K562 (cell line): ENCODE measurements at regions not wholly inside any gene's neighbourhood (a gene's known extent, or its start where the extent isn't known, plus 50 kb on each side); places are given as distances from the start of the nearest gene placed in this dataset.

ENCODE experiments used
- ATAC-seq: fragments of 200-7000 bp; cut with Tn5 transposase; 3 replicates; pipeline ENCODE4 v1.9.1; 2020; ENCODE audit warnings: moderate library complexity
- BruUV-seq: library from RNA; stranded (reverse); fragments of 400-500 nt; replicated peaks from 2 replicates; lab custom pipeline; 2021; lab: Mats Ljungman, UMichigan
- CTCF ChIA-PET: fragments of 300-600 bp; formaldehyde crosslinking; extraction: SDS; loops from one replicate; lab custom pipeline; 2021; ENCODE audit warnings: low intra/inter-chr PET ratio; lab: Yijun Ruan, JAX
- POLR2A ChIA-PET: fragments of 300-600, 350-650 bp; sonication (Branson Sonifier 250); formaldehyde crosslinking; extraction: SDS; loops from one replicate; lab custom pipeline; 2021; ENCODE audit warnings: antibody characterized with exemption, inconsistent platforms; lab: Yijun Ruan, JAX
- DNase-seq, 4 experiments: peaks; one replicate each; pipeline versions ENCODE4 v3.0.0 to v3.0.0-alpha.2; 2011 to 2018; ENCODE audit warnings: low spot score in 3 of 4, mixed read lengths in 3 of 4; ENCODE audit errors: extremely low read depth in 1 of 4
- FAIRE-seq: peaks from 2 replicates; lab custom pipeline; 2011; peaks lifted over from hg19 to GRCh38; lab: Jason Lieb, UNC
- H2AFZ ChIP-seq: 2 replicates; pipeline ENCODE4 v1.6.0; 2011; ENCODE audit warnings: low read depth, low read length, control low read depth, inconsistent platforms
- H3K27ac ChIP-seq: fragments of 200-600 bp; 3 replicates; pipeline ENCODE4 v1.8.0; 2011; ENCODE audit warnings: low read depth, mild to moderate bottlenecking, control low read depth, inconsistent platforms, low read length, moderate library complexity, mixed read lengths; ENCODE audit errors: extremely low read depth
- H3K27me3 ChIP-seq, 2 experiments: fragments of 300-600 bp in 1 of 2; 2 replicates in 1 of 2; 3 replicates in 1 of 2; pipeline versions ENCODE4 v1.6.0 to v1.8.0; 2011; ENCODE audit warnings: inconsistent platforms in 2 of 2, low read length in 2 of 2, mild to moderate bottlenecking in 1 of 2, mixed read lengths in 1 of 2, moderate library complexity in 1 of 2; ENCODE audit not compliant: control insufficient read depth in 2 of 2, insufficient read depth in 2 of 2
- H3K36me3 ChIP-seq: fragments of 300-600 bp; 3 replicates; pipeline ENCODE4 v1.8.0; 2011; ENCODE audit warnings: mild to moderate bottlenecking, low read length, inconsistent platforms; ENCODE audit not compliant: control insufficient read depth, insufficient read depth
- H3K4me1 ChIP-seq, 2 experiments: fragments of 200-600 bp in 1 of 2; replicated peaks in 1 of 2; 2 replicates in 1 of 2; 3 replicates in 1 of 2; pipeline versions ENCODE4 v1.5.1 to v1.8.0; 2011; ENCODE audit warnings: inconsistent platforms in 2 of 2, low read length in 2 of 2, mild to moderate bottlenecking in 1 of 2, mixed read lengths in 1 of 2, moderate library complexity in 1 of 2; ENCODE audit not compliant: control insufficient read depth in 2 of 2, insufficient read depth in 2 of 2
- H3K4me2 ChIP-seq: 2 replicates; pipeline ENCODE4 v1.6.1; 2011; ENCODE audit warnings: low read length, control low read depth, inconsistent platforms, mixed read lengths; ENCODE audit not compliant: insufficient read depth
- H3K4me3 ChIP-seq: fragments of 200-600 bp; sonication (generic), shearing (Covaris generic); 2 replicates; pipeline ENCODE4 v1.5.1; 2016; ENCODE audit warnings: control low read depth, inconsistent platforms
- H3K79me2 ChIP-seq: fragments of 200-600 bp; 3 replicates; pipeline ENCODE4 v1.8.0; 2011; ENCODE audit warnings: low read length, inconsistent platforms; ENCODE audit not compliant: control insufficient read depth, insufficient read depth
- H3K9ac ChIP-seq, 2 experiments: 2 replicates each; pipeline versions ENCODE4 v1.6.0 to v1.6.1; 2011; ENCODE audit warnings: low read depth in 2 of 2, low read length in 2 of 2, control low read depth in 1 of 2, inconsistent platforms in 1 of 2, mild to moderate bottlenecking in 1 of 2, mixed read lengths in 1 of 2; ENCODE audit not compliant: insufficient read depth in 1 of 2
- H3K9me1 ChIP-seq: one replicate; pipeline ENCODE4 v1.6.0; 2011; ENCODE audit warnings: inconsistent platforms, mild to moderate bottlenecking, low read length, moderate library complexity; ENCODE audit not compliant: control insufficient read depth, insufficient read depth
- H3K9me3 ChIP-seq: replicated peaks from 2 replicates; pipeline ENCODE4 v1.5.1; 2011; ENCODE audit warnings: low read depth, low read length, inconsistent platforms; ENCODE audit not compliant: control insufficient read depth, insufficient read depth
- H4K20me1 ChIP-seq: replicated peaks from 2 replicates; pipeline ENCODE4 v1.6.1; 2011; ENCODE audit warnings: low read length, inconsistent platforms, mixed read lengths; ENCODE audit not compliant: control insufficient read depth, insufficient read depth
- MAFG ChIP-seq: fragments of 450-650 bp; conservative IDR thresholded peaks from 2 replicates; pipeline ENCODE4 v1.6.1; 2016; ENCODE audit warnings: missing genetic modification characterization, missing compliant biosample characterization
- MAFK ChIP-seq: IDR thresholded peaks from 2 replicates; pipeline ENCODE4 v1.6.1; 2011; ENCODE audit warnings: low read length, improper control_type of control experiment
- MEIS2 ChIP-seq: fragments of 450-650 bp; IDR thresholded peaks from 2 replicates; pipeline ENCODE4 v1.6.1; 2014; ENCODE audit warnings: mild to moderate bottlenecking; ENCODE audit not compliant: partially characterized antibody
- NCOA4 ChIP-seq: fragments of 450-650 bp; IDR thresholded peaks from 2 replicates; pipeline ENCODE4 v1.6.1; 2018; ENCODE audit warnings: mild to moderate bottlenecking; ENCODE audit not compliant: partially characterized antibody
- POLR3A ChIP-seq: IDR thresholded peaks from 2 replicates; pipeline ENCODE4 v1.6.1; 2011; ENCODE audit warnings: borderline replicate concordance, mild to moderate bottlenecking, moderate library complexity; ENCODE audit not compliant: insufficient read length, insufficient read depth; ENCODE audit errors: extremely low read depth
- POLR3G ChIP-seq: IDR thresholded peaks from 2 replicates; pipeline ENCODE4 v1.6.1; 2011; ENCODE audit not compliant: insufficient read length, insufficient replicate concordance; ENCODE audit errors: extremely low read depth
- THRA ChIP-seq: fragments of 450-650 bp; IDR thresholded peaks from 2 replicates; pipeline ENCODE4 v1.6.1; 2017; ENCODE audit warnings: mild to moderate bottlenecking, moderate library complexity
- TRIM25 ChIP-seq: fragments of 450-650 bp; IDR thresholded peaks from 2 replicates; pipeline ENCODE4 v1.7.0; 2016; ENCODE audit warnings: borderline replicate concordance
- ZBTB7A ChIP-seq: IDR thresholded peaks from 2 replicates; pipeline ENCODE4 v1.6.1; 2011; ENCODE audit warnings: low read depth, mild to moderate bottlenecking, low read length, moderate library complexity, borderline replicate concordance; ENCODE audit not compliant: control insufficient read depth
- ZNF146 ChIP-seq: IDR thresholded peaks from one replicate; pipeline ENCODE4 v1.6.1; 2018; ENCODE audit warnings: missing compliant biosample characterization; ENCODE audit not compliant: unreplicated experiment
- ZNF398 ChIP-seq: fragments of 250-450 bp; sonication (Bioruptor Pico); IDR thresholded peaks from 2 replicates; pipeline ENCODE4 v1.8.0; 2021; ENCODE audit warnings: moderate library complexity, mild to moderate bottlenecking, inconsistent platforms
- ZNF699 ChIP-seq: fragments of 250-450 bp; sonication (Bioruptor Pico); IDR thresholded peaks from 2 replicates; pipeline ENCODE4 v1.8.0; 2021; ENCODE audit warnings: mild to moderate bottlenecking, moderate library complexity; ENCODE audit not compliant: insufficient replicate concordance
- WGBS: fragments of 100-300 bp; shearing (Covaris generic); methylation state at CpG from one replicate; pipeline ENCODE4 v1.1.6; 2016; ENCODE audit warnings: low coverage, mixed read lengths; ENCODE audit not compliant: insufficient coverage; ENCODE audit errors: missing lambda C conversion rate; 5-methylcytosine and 5-hydroxymethylcytosine counted together
- in situ Hi-C: fragments of 300-500 bp; cut with MboI; formaldehyde crosslinking; loops from 4 replicates; pipeline ENCODE4 v1.15.0; 2018; ENCODE audit warnings: inconsistent platforms, mixed read lengths
- intact Hi-C: fragments of 100-400 bp; cut with micrococcal nuclease; formaldehyde crosslinking; loops from 2 replicates; pipeline ENCODE4 v1.14.2; 2022

GRCh38 chr14:42370056-42370455, 763.4 kb downstream of the LRFN5 start (continued):
- TF ChIP-seq TRIM25 (no peak), NCOA4 (no peak), ZNF398 (no peak), MAFG (tag) (no peak), POLR3G (no peak)

GRCh38 chr14:42368234-42368633, 761.6 kb downstream of the LRFN5 start:
- Histone ChIP-seq H3K4me1 (no peaks in the 10 kb centered on the region), H3K79me2 (no peaks in the 10 kb centered on the region), H3K4me2 (no peak overlapping the region), H3K4me3 (no peak overlapping the region), H4K20me1 (no peaks in the 10 kb centered on the region), H2AFZ (no peak overlapping the region), H3K9me1 (no peaks in the 10 kb centered on the region), H3K9me3 (no peaks in the 10 kb centered on the region; the same call in 1 of the 2 replicates), H3K9ac (no peak overlapping the region), H3K36me3 (no peaks in the 10 kb centered on the region), H3K27ac (no peak overlapping the region), H3K27me3 (no peaks in the 10 kb centered on the region)
- BruUV-seq, result no TSS peak
- 0% methylated on average over 1 of the region's 1 CpG for WGBS
- TF ChIP-seq MEIS2, result no peak
- TF ChIP-seq POLR3A, result no peak
- 0 out of 2 replicates have a peak, but pooled peaks have one; percentile 10 for TF ChIP-seq MAFG (tag)
- no peak for TF ChIP-seq ZNF146 (CRISPR knock-in tag)
- no peak for TF ChIP-seq THRA
- TF ChIP-seq ZNF699 (CRISPR knock-in tag), result no peak
- TF ChIP-seq MAFK, result peak; percentile 36; the same call in 1 of the 2 replicates
- no peak for TF ChIP-seq ZBTB7A
- in situ Hi-C loops (no loop called here), intact Hi-C loops (no loop called here)
- DNase-seq (no peak), FAIRE-seq (no peak), ATAC-seq (no peak)
- CTCF ChIA-PET, result no interaction called here
- POLR2A ChIA-PET, result no interaction called here
